ENCODE measurements at regions not wholly inside any gene's neighbourhood (a gene's known extent, or its start where the extent isn't known, plus 50 kb on each side); places are given as distances from the start of the nearest gene placed in this dataset.

GRCh38 chr13:80000684-80001509 lies 340.0 kb downstream of the SPRY2 start:
- Histone ChIP-seq H3K4me3 (no peak overlapping the region), H3K4me1 (no peaks in the 10 kb centered on the region), H3K36me3 (no peaks in the 10 kb centered on the region), H3K27ac (no peak overlapping the region), H3K9me3 (no peaks in the 10 kb centered on the region), H3K27me3 (no peaks in the 10 kb centered on the region)
- 68 to 82% methylated on average over 4 of the region's 4 CpGs for WGBS, 2 donors (ENCODE audit: low coverage in 1 of 2)
- no peak for ATAC-seq
- TF ChIP-seq EP300 (IDR thresholded peaks at IDR 0.05) = no peak
- no peak for TF ChIP-seq POLR2AphosphoS5 (IDR thresholded peaks at IDR 0.05)
- TF ChIP-seq, protein P1, sequence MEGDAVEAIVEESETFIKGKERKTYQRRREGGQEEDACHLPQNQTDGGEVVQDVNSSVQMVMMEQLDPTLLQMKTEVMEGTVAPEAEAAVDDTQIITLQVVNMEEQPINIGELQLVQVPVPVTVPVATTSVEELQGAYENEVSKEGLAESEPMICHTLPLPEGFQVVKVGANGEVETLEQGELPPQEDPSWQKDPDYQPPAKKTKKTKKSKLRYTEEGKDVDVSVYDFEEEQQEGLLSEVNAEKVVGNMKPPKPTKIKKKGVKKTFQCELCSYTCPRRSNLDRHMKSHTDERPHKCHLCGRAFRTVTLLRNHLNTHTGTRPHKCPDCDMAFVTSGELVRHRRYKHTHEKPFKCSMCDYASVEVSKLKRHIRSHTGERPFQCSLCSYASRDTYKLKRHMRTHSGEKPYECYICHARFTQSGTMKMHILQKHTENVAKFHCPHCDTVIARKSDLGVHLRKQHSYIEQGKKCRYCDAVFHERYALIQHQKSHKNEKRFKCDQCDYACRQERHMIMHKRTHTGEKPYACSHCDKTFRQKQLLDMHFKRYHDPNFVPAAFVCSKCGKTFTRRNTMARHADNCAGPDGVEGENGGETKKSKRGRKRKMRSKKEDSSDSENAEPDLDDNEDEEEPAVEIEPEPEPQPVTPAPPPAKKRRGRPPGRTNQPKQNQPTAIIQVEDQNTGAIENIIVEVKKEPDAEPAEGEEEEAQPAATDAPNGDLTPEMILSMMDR (IDR thresholded peaks at IDR 0.05) = no peak
- no peak for TF ChIP-seq POLR2A (IDR thresholded peaks at IDR 0.05)

DNA sequence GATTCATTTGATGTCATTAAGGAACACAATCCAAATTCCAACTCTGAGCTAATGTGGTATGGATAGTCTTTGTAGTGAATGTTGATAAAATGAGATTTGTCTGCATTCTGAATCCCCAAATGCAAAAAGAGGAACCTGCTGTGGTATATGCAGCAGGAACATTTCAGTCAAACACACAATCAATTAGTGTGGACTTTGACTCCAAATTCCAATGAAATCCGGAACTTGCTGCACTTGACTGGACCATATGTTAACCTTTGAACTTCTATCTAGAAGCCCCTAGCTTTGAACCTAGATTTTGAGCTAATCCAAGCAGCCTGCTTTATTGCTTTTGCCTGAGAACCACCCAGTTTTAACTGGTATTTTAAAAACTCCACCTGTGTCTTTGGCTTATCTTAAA lies 341.3 kb downstream of the SPRY2 start:
- H3K27ac ChIP-seq = no peak overlapping the region
- WGBS, 2 donors (ENCODE audit: low coverage in 1 of 2) = 75 to 86% methylated on average over 1 of the region's 1 CpG
- no peaks in the 10 kb centered on the region for H3K4me1 ChIP-seq
- H3K36me3 ChIP-seq = no peaks in the 10 kb centered on the region
- no peaks in the 10 kb centered on the region for H3K9me3 ChIP-seq
- H3K4me3 ChIP-seq = no peak overlapping the region
- ATAC-seq = no peak
- TF ChIP-seq POLR2AphosphoS5 (IDR thresholded peaks at IDR 0.05) (no peak), POLR2A (IDR thresholded peaks at IDR 0.05) (no peak), EP300 (IDR thresholded peaks at IDR 0.05) (no peak)
- TF ChIP-seq, protein P1 (IDR thresholded peaks at IDR 0.05) = no peak
- no peaks in the 10 kb centered on the region for H3K27me3 ChIP-seq

GRCh38 chr13:79998381-79998880 lies 342.5 kb downstream of the SPRY2 start:
- Histone ChIP-seq H3K36me3 (no peaks in the 10 kb centered on the region), H3K27ac (no peak overlapping the region), H3K27me3 (no peaks in the 10 kb centered on the region), H3K4me1 (no peaks in the 10 kb centered on the region), H3K9me3 (no peaks in the 10 kb centered on the region), H3K4me3 (no peak overlapping the region)
- no peak for ATAC-seq
- TF ChIP-seq POLR2AphosphoS5 (IDR thresholded peaks at IDR 0.05) (no peak), POLR2A (IDR thresholded peaks at IDR 0.05) (no peak), EP300 (IDR thresholded peaks at IDR 0.05) (no peak)
- TF ChIP-seq, protein P1 (IDR thresholded peaks at IDR 0.05) = no peak
- 72 to 77% methylated on average over 4 of the region's 4 CpGs for WGBS, 2 donors (ENCODE audit: low coverage in 1 of 2)

- WGBS, 2 donors (ENCODE audit: low coverage in 1 of 2) = 42 to 80% methylated on average over 2 of the region's 3 CpGs
- no peak overlapping the region for H3K27ac ChIP-seq
- no peaks in the 10 kb centered on the region for H3K36me3 ChIP-seq
- no peak for ATAC-seq
- no peaks in the 10 kb centered on the region for H3K27me3 ChIP-seq
- H3K4me1 ChIP-seq = no peaks in the 10 kb centered on the region
- no peaks in the 10 kb centered on the region for H3K9me3 ChIP-seq
- TF ChIP-seq POLR2AphosphoS5 (IDR thresholded peaks at IDR 0.05) (no peak), EP300 (IDR thresholded peaks at IDR 0.05) (no peak), POLR2A (IDR thresholded peaks at IDR 0.05) (no peak)
- TF ChIP-seq, protein P1 (IDR thresholded peaks at IDR 0.05) = no peak
- no peak overlapping the region for H3K4me3 ChIP-seq
Observed at GRCh38 chr13:79997244-79997643, 343.7 kb downstream of the SPRY2 start.

- no peak overlapping the region for H3K4me3 ChIP-seq
Observed at GRCh38 chr13:79995334-79995733, 345.6 kb downstream of the SPRY2 start.

More at GRCh38 chr13:79995334-79995733, 345.6 kb downstream of the SPRY2 start:
- Histone ChIP-seq H3K27ac (no peak overlapping the region), H3K9me3 (no peaks in the 10 kb centered on the region), H3K27me3 (no peaks in the 10 kb centered on the region), H3K4me1 (no peaks in the 10 kb centered on the region), H3K36me3 (no peaks in the 10 kb centered on the region)
- ATAC-seq = no peak
- TF ChIP-seq EP300 (IDR thresholded peaks at IDR 0.05) = no peak
- TF ChIP-seq, protein P1 (IDR thresholded peaks at IDR 0.05) = no peak
- no peak for TF ChIP-seq POLR2AphosphoS5 (IDR thresholded peaks at IDR 0.05)
- TF ChIP-seq POLR2A (IDR thresholded peaks at IDR 0.05) = no peak

Data from gastroesophageal sphincter (tissue), 4 donors.